ENCODE measurements at regions not wholly inside any gene's neighbourhood (a gene's known extent, or its start where the extent isn't known, plus 50 kb on each side); places are given as distances from the start of the nearest gene placed in this dataset.

GRCh38 chr7:120207037-120207436 lies 65.9 kb upstream of the KCND2 start:
- Histone ChIP-seq H3K27ac (ENCODE audit: low read depth in 1 of 2, low read length in 2 of 2) (no peak overlapping the region), H3K4me1 (ENCODE audit: control insufficient read depth in 4 of 4, insufficient read depth in 4 of 4, low read length in 3 of 4) (no peaks in the 10 kb centered on the region), H3K4me3 (ENCODE audit: low read depth in 1 of 3, low read length in 3 of 3) (no peak overlapping the region), H3K9me3 (ENCODE audit: control insufficient read depth in 4 of 4, low read length in 3 of 4) (no peaks in the 10 kb centered on the region), H3K27me3 (ENCODE audit: control insufficient read depth in 4 of 4, insufficient read depth in 4 of 4, low read length in 3 of 4) (no peaks in the 10 kb centered on the region), H3K9ac (ENCODE audit: low read depth in 1 of 2, low read length in 2 of 2) (no peak overlapping the region), H3K36me3 (ENCODE audit: control insufficient read depth in 4 of 4, insufficient read depth in 3 of 4, low read depth in 1 of 4, low read length in 3 of 4) (no peaks in the 10 kb centered on the region)
- no peak for DNase-seq (ENCODE audit: low spot score)
- TF ChIP-seq TAF1 (conservative IDR thresholded peaks at IDR 0.05) (no peak), SP1 (IDR thresholded peaks at IDR 0.05) (no peak), EGR1 (IDR thresholded peaks at IDR 0.05; ENCODE audit: low read depth in 2 of 2) (no peak), NR2F2 (IDR thresholded peaks at IDR 0.05) (no peak), ATF3 (IDR thresholded peaks at IDR 0.05) (no peak), RXRA (IDR thresholded peaks at IDR 0.05) (no peak), RAD21 (IDR thresholded peaks at IDR 0.05) (no peak), GABPA (IDR thresholded peaks at IDR 0.05 in 1 of 2, conservative IDR thresholded peaks at IDR 0.05 in 1 of 2) (no peak), JUND (IDR thresholded peaks at IDR 0.05) (no peak), FOXA2 (IDR thresholded peaks at IDR 0.05) (no peak), MAX (IDR thresholded peaks at IDR 0.05) (no peak), ZBTB33 (IDR thresholded peaks at IDR 0.05) (no peak), CTCF (IDR thresholded peaks at IDR 0.05; ENCODE audit: low read depth, low read length, missing input control) (no peak), YY1 (IDR thresholded peaks at IDR 0.05) (no peak)
- WGBS, result 60% methylated on average over 3 of the region's 3 CpGs

- Histone ChIP-seq H3K27me3 (ENCODE audit: control insufficient read depth in 4 of 4, insufficient read depth in 4 of 4, low read length in 3 of 4) (no peaks in the 10 kb centered on the region), H3K9ac (ENCODE audit: low read depth in 1 of 2, low read length in 2 of 2) (no peak overlapping the region), H3K36me3 (ENCODE audit: control insufficient read depth in 4 of 4, insufficient read depth in 3 of 4, low read depth in 1 of 4, low read length in 3 of 4) (no peaks in the 10 kb centered on the region), H3K27ac (ENCODE audit: low read depth in 1 of 2, low read length in 2 of 2) (no peak overlapping the region), H3K4me3 (ENCODE audit: low read depth in 1 of 3, low read length in 3 of 3) (no peak overlapping the region), H3K4me1 (ENCODE audit: control insufficient read depth in 4 of 4, insufficient read depth in 4 of 4, low read length in 3 of 4) (no peaks in the 10 kb centered on the region), H3K9me3 (ENCODE audit: control insufficient read depth in 4 of 4, low read length in 3 of 4) (no peaks in the 10 kb centered on the region)
- TF ChIP-seq ZBTB33 (IDR thresholded peaks at IDR 0.05) (no peak), JUND (IDR thresholded peaks at IDR 0.05) (no peak), REST (IDR thresholded peaks at IDR 0.05) (no peak)
- no peak for DNase-seq (ENCODE audit: low spot score)
- 86% methylated on average over 7 of the region's 7 CpGs for WGBS
These were observed 57.3 kb upstream of the KCND2 start for GRCh38 chr7:120215654-120216053.

Data from liver (tissue), 8 donors.